Colonic mucosa (tissue), 4 donors: ENCODE measurements at regions not wholly inside any gene's neighbourhood (a gene's known extent, or its start where the extent isn't known, plus 50 kb on each side); places are given as distances from the start of the nearest gene placed in this dataset.

ENCODE experiments used
- DNase-seq: peaks from one replicate; pipeline ENCODE4 v3.0.0-alpha.2; 2020
- H3K27ac ChIP-seq: fragments of 200-600 bp; one replicate; pipeline ENCODE4 v1.8.0; 2021
- H3K27me3 ChIP-seq: fragments of 200-600 bp; one replicate; pipeline ENCODE4 v1.8.0; 2021
- H3K36me3 ChIP-seq: fragments of 200-600 bp; one replicate; pipeline ENCODE4 v1.8.0; 2021
- H3K4me1 ChIP-seq: fragments of 200-600 bp; one replicate; pipeline ENCODE4 v1.8.0; 2021; ENCODE audit warnings: mild to moderate bottlenecking
- H3K4me3 ChIP-seq: fragments of 200-600 bp; one replicate; pipeline ENCODE4 v1.8.0; 2021
- H3K9ac ChIP-seq, 2 donors: one replicate each; pipeline ENCODE4 v1.7.0; 2013; ENCODE audit warnings: control low read depth in 2 of 2, low read depth in 2 of 2, low read length in 2 of 2
- H3K9me3 ChIP-seq: fragments of 200-600 bp; one replicate; pipeline ENCODE4 v1.8.0; 2021
- CTCF ChIP-seq: fragments of 200-600 bp; IDR thresholded peaks from one replicate; pipeline ENCODE4 v1.8.0; 2022; ENCODE audit warnings: antibody characterized with exemption, mild to moderate bottlenecking
- intact Hi-C: fragments of 100-400 bp; cut with DNase I; formaldehyde crosslinking; loops from one replicate; pipeline ENCODE4 v1.14.1; 2022
- donor health status: healthy.
- donor health status: DM: no; HTN: no; CAD: no.
- donor health status: DM: no; HTN: no; CAD: no.

GRCh38 chr5:8363138-8363537, 494.2 kb downstream of the MTRR start:
- no peaks in the 10 kb centered on the region for H3K27me3 ChIP-seq
- H3K36me3 ChIP-seq: no peaks in the 10 kb centered on the region
- H3K4me1 ChIP-seq: no peaks in the 10 kb centered on the region
- intact Hi-C loops: no loop called here
- TF ChIP-seq CTCF: no peak
- no peak overlapping the region for H3K9ac ChIP-seq
- H3K9me3 ChIP-seq: no peaks in the 10 kb centered on the region
- H3K27ac ChIP-seq: no peak overlapping the region
- no peak overlapping the region for H3K4me3 ChIP-seq
- DNase-seq: no peak

GRCh38 chr5:8366266-8366665, 497.3 kb downstream of the MTRR start:
- DNase-seq: no peak
- no peaks in the 10 kb centered on the region for H3K36me3 ChIP-seq
- no peaks in the 10 kb centered on the region for H3K27me3 ChIP-seq
- no peaks in the 10 kb centered on the region for H3K4me1 ChIP-seq
- no peak overlapping the region for H3K4me3 ChIP-seq
- H3K9ac ChIP-seq: no peak overlapping the region
- H3K9me3 ChIP-seq: no peaks in the 10 kb centered on the region
- no peak for TF ChIP-seq CTCF
- intact Hi-C loops: no loop called here
- H3K27ac ChIP-seq: no peak overlapping the region

DNA sequence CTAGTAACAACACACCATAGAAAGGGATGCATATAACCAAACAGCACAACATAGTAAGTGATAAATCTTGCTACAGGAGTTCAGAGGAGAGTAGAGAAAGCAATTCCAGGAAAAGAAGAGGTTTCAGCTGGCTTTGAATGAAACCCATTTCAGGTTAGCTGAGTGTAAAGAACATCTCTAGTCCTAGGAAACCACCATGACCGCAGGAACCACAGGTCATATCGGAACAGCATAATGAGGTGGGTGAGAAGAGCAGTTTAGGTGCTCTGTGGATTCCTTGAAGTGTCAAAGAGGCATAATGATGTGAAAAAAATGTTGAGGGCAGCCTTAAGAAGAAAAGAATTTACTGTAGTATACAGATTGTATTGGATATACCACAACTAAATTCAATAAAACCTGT, 507.5 kb downstream of the MTRR start:
- DNase-seq: no peak
- H3K9me3 ChIP-seq: no peaks in the 10 kb centered on the region
- H3K4me1 ChIP-seq: no peaks in the 10 kb centered on the region
- H3K27me3 ChIP-seq: no peaks in the 10 kb centered on the region
- no peak for TF ChIP-seq CTCF
- no peak overlapping the region for H3K27ac ChIP-seq
- no peak overlapping the region for H3K4me3 ChIP-seq
- no peaks in the 10 kb centered on the region for H3K36me3 ChIP-seq
- intact Hi-C loops: no loop called here
- no peak overlapping the region for H3K9ac ChIP-seq

DNA sequence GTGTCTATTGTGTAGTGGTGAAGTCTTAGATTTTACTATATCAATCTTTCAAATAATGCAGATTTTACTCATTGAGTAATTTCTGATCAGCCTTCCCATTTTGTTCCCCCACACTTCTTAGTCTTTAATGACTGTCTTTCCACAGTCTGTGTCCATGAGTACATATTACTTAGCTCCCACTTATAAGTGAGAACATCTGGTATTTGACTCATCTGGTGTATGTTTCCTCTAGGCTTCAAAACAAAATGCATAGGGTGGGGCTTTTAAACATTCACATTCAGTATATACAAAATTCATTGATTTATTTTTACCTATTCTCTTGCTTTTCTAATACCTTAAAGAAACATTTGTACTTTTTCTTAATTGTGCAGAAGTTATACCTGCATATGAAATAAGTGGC, 513.0 kb downstream of the MTRR start:
- Histone ChIP-seq H3K27ac (no peak overlapping the region), H3K4me3 (no peak overlapping the region), H3K9me3 (no peaks in the 10 kb centered on the region), H3K4me1 (no peaks in the 10 kb centered on the region), H3K36me3 (no peaks in the 10 kb centered on the region), H3K27me3 (no peaks in the 10 kb centered on the region), H3K9ac (no peak overlapping the region)
- intact Hi-C loops: no loop called here
- DNase-seq: no peak
- TF ChIP-seq CTCF: no peak

DNA sequence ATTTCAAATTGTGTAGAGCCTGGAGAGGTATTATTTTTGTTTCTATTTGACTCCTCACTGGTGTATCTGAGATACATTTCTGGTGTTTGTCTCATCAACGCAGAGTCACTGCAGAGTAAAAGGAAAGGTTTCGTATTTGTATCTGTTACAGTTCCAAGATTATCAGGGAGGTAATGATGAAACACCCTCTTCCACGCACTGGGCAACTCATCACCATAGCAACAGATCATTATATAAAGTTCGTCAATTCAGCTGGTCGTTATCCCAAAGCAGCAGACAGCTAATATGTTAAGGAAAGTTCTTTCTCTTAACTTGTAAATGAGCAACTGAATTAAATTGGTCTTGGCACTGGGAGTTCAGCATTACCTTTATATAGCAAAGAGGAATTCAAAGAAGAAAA, 513.5 kb downstream of the MTRR start:
- H3K36me3 ChIP-seq: no peaks in the 10 kb centered on the region
- no peak overlapping the region for H3K27ac ChIP-seq
- no peaks in the 10 kb centered on the region for H3K4me1 ChIP-seq
- no peaks in the 10 kb centered on the region for H3K27me3 ChIP-seq
- no peaks in the 10 kb centered on the region for H3K9me3 ChIP-seq
- TF ChIP-seq CTCF: no peak
- no peak overlapping the region for H3K9ac ChIP-seq
- intact Hi-C loops: no loop called here
- DNase-seq: no peak
- H3K4me3 ChIP-seq: no peak overlapping the region

DNA sequence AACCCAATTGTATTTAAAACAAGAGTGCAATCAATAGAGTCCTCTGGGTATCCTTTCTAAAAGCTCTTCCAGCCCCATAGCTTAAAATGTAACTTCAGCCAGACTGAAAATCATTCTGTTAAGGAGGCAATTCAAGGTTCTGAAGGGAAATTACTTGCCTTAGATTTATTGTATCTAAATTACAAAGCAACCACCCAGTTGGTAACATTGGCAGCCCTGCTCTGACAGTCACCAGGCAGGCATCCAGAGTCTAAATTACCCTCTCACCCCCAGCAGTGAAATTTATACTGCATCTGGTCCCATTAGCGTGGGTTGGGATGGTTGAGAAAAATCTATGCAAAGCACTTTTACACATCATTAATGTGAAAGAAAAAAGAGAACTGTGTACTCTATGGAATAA, 514.7 kb downstream of the MTRR start:
- no peak for DNase-seq
- intact Hi-C loops: no loop called here
- no peaks in the 10 kb centered on the region for H3K36me3 ChIP-seq
- TF ChIP-seq CTCF: no peak
- H3K9ac ChIP-seq: no peak overlapping the region
- no peak overlapping the region for H3K4me3 ChIP-seq
- no peaks in the 10 kb centered on the region for H3K4me1 ChIP-seq
- H3K27me3 ChIP-seq: no peaks in the 10 kb centered on the region
- H3K9me3 ChIP-seq: no peaks in the 10 kb centered on the region
- H3K27ac ChIP-seq: no peak overlapping the region
